ENCODE measurements at regions not wholly inside any gene's neighbourhood (a gene's known extent, or its start where the extent isn't known, plus 50 kb on each side); places are given as distances from the start of the nearest gene placed in this dataset.
"Not testable (repeated sequence)": the region's sequence is repeated elsewhere in the genome, so short reads cannot be mapped to it uniquely, and the experiment has no call there.

- Histone ChIP-seq H3K36me3 (no peaks in the 10 kb centered on the region), H3K27me3 (no peaks in the 10 kb centered on the region), H3K9me3 (no peaks in the 10 kb centered on the region), H3K27ac (no peak overlapping the region), H3K4me1 (no peaks in the 10 kb centered on the region), H3K4me3 (replicated peaks in 1 of 3) (no peak overlapping the region)
- TF ChIP-seq CTCF (IDR thresholded peaks at IDR 0.05), result no peak
- TF ChIP-seq POLR2A (IDR thresholded peaks at IDR 0.05), result no peak
- 71 to 75% methylated on average over 2 of the region's 2 CpGs for WGBS, 2 donors
- intact Hi-C loops (cut with DNase I), result no loop called here
- no peak for DNase-seq
These were observed 75.3 kb upstream of the RAPGEF2 start for GRCh38 chr4:159027535-159027934.

- Histone ChIP-seq H3K36me3 (no peaks in the 10 kb centered on the region), H3K4me1 (no peaks in the 10 kb centered on the region), H3K9me3 (no peaks in the 10 kb centered on the region), H3K27ac (no peak overlapping the region), H3K4me3 (replicated peaks in 1 of 3) (no peak overlapping the region), H3K27me3 (no peaks in the 10 kb centered on the region)
- intact Hi-C loops (cut with DNase I), result no loop called here
- TF ChIP-seq POLR2A (IDR thresholded peaks at IDR 0.05) (no peak), CTCF (IDR thresholded peaks at IDR 0.05) (no peak)
- 86 to 89% methylated on average over 1 of the region's 1 CpG for WGBS, 2 donors
- DNase-seq, result no peak
These were observed 73.4 kb upstream of the RAPGEF2 start for GRCh38 chr4:159029481-159029880.

GRCh38 chr4:159030297-159030696 is 72.6 kb upstream of the RAPGEF2 start:
- 84 to 87% methylated on average over 2 of the region's 2 CpGs for WGBS, 2 donors
- H3K4me1 ChIP-seq; H3K27me3 ChIP-seq; H3K27ac ChIP-seq; H3K9me3 ChIP-seq; H3K36me3 ChIP-seq; DNase-seq; H3K4me3 ChIP-seq (replicated peaks in 1 of 3); intact Hi-C loops (cut with DNase I): not testable (repeated sequence)

GRCh38 chr4:159035570-159035969 is 67.3 kb upstream of the RAPGEF2 start:
- intact Hi-C loops (cut with DNase I), result no loop called here
- Histone ChIP-seq H3K9me3 (no peaks in the 10 kb centered on the region), H3K4me1 (no peaks in the 10 kb centered on the region), H3K27ac (no peak overlapping the region), H3K27me3 (no peaks in the 10 kb centered on the region), H3K4me3 (replicated peaks in 1 of 3) (no peak overlapping the region), H3K36me3 (no peaks in the 10 kb centered on the region)
- DNase-seq, result no peak
- 57 to 71% methylated on average over 1 of the region's 1 CpG for WGBS, 2 donors
- TF ChIP-seq CTCF (IDR thresholded peaks at IDR 0.05) (no peak), POLR2A (IDR thresholded peaks at IDR 0.05) (no peak)

GRCh38 chr4:159038536-159038935 is 64.3 kb upstream of the RAPGEF2 start:
- 94 to 95% methylated on average over 3 of the region's 3 CpGs for WGBS, 2 donors
- no peak overlapping the region for H3K4me3 ChIP-seq (replicated peaks in 1 of 3)
- no peak for TF ChIP-seq POLR2A (IDR thresholded peaks at IDR 0.05)
- TF ChIP-seq CTCF (IDR thresholded peaks at IDR 0.05), result no peak
- intact Hi-C loops (cut with DNase I), result no loop called here
- DNase-seq, result no peak
- H3K27me3 ChIP-seq, result no peaks in the 10 kb centered on the region
- no peaks in the 10 kb centered on the region for H3K4me1 ChIP-seq
- no peaks in the 10 kb centered on the region for H3K36me3 ChIP-seq
- no peaks in the 10 kb centered on the region for H3K9me3 ChIP-seq
- H3K27ac ChIP-seq, result no peak overlapping the region
